ENCODE measurements at regions not wholly inside any gene's neighbourhood (a gene's known extent, or its start where the extent isn't known, plus 50 kb on each side); places are given as distances from the start of the nearest gene placed in this dataset.

GRCh38 chr4:112813790-112814189 is 176.8 kb downstream of the LARP7 start:
- TF ChIP-seq, protein P1, sequence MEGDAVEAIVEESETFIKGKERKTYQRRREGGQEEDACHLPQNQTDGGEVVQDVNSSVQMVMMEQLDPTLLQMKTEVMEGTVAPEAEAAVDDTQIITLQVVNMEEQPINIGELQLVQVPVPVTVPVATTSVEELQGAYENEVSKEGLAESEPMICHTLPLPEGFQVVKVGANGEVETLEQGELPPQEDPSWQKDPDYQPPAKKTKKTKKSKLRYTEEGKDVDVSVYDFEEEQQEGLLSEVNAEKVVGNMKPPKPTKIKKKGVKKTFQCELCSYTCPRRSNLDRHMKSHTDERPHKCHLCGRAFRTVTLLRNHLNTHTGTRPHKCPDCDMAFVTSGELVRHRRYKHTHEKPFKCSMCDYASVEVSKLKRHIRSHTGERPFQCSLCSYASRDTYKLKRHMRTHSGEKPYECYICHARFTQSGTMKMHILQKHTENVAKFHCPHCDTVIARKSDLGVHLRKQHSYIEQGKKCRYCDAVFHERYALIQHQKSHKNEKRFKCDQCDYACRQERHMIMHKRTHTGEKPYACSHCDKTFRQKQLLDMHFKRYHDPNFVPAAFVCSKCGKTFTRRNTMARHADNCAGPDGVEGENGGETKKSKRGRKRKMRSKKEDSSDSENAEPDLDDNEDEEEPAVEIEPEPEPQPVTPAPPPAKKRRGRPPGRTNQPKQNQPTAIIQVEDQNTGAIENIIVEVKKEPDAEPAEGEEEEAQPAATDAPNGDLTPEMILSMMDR (conservative IDR thresholded peaks at IDR 0.05): no peak
- no peak overlapping the region for H2AFZ ChIP-seq (ENCODE audit: low read length)

More at GRCh38 chr4:112813790-112814189, 176.8 kb downstream of the LARP7 start:
- no peaks in the 10 kb centered on the region for H3K9me3 Mint-ChIP-seq
- Histone ChIP-seq H2AK5ac (ENCODE audit: insufficient read length, low read length) (no peak overlapping the region), H3K23me2 (ENCODE audit: insufficient read length, low read depth, low read length, poor library complexity, severe bottlenecking) (peaks cover 7% of the 10 kb centered on the region), H3K4ac (ENCODE audit: low read depth, low read length) (no peak overlapping the region), H3K4me1 (ENCODE audit: insufficient read depth, low read length) (peaks cover 3% of the 10 kb centered on the region), H4K8ac (replicated peaks; ENCODE audit: insufficient read length, low read depth, low read length) (no peak overlapping the region), H3K9ac (ENCODE audit: extremely low read depth, insufficient read length, low read length) (no peak overlapping the region), H2BK20ac (ENCODE audit: low read depth, low read length, poor library complexity, severe bottlenecking) (no peak overlapping the region), H3K23ac (ENCODE audit: insufficient read length, low read depth, low read length) (no peak overlapping the region), H2BK15ac (ENCODE audit: low read depth, low read length) (no peak overlapping the region), H3K27ac (ENCODE audit: insufficient read length, low read depth, low read length) (no peak overlapping the region), H3K14ac (ENCODE audit: insufficient read depth, low read length) (no peak overlapping the region), H3K18ac (ENCODE audit: insufficient read length, low read depth, low read length) (no peak overlapping the region), H4K91ac (ENCODE audit: insufficient read length, low read depth, low read length) (no peak overlapping the region), H4K20me1 (ENCODE audit: control insufficient read depth, insufficient read depth, insufficient read length) (no peaks in the 10 kb centered on the region), H2BK120ac (ENCODE audit: low read depth, low read length, poor library complexity, severe bottlenecking) (no peak overlapping the region), H3K27me3 (ENCODE audit: insufficient read depth, low read length) (no peaks in the 10 kb centered on the region), H3K56ac (ENCODE audit: insufficient read length, low read depth, low read length) (no peak overlapping the region), H2BK5ac (ENCODE audit: insufficient read length, low read length) (no peak overlapping the region), H3K9me3 (ENCODE audit: control insufficient read depth, low read depth, low read length) (no peaks in the 10 kb centered on the region), H3K79me1 (ENCODE audit: insufficient read depth, low read depth, low read length, poor library complexity, severe bottlenecking) (no peaks in the 10 kb centered on the region), H3K4me2 (ENCODE audit: insufficient read depth, insufficient read length, low read length) (no peak overlapping the region), H3T11ph (ENCODE audit: low read length) (no peak overlapping the region), H4K5ac (ENCODE audit: insufficient read length, low read depth, low read length) (no peak overlapping the region), H3K79me2 (ENCODE audit: insufficient read depth, low read length) (no peaks in the 10 kb centered on the region), H2BK12ac (ENCODE audit: insufficient read length, low read depth, low read length) (no peak overlapping the region)
- DNase-seq: no peak
- H3K27me3 Mint-ChIP-seq (ENCODE audit: low read depth): no peaks in the 10 kb centered on the region
- H3K36me3 Mint-ChIP-seq (ENCODE audit: insufficient read depth in 1 of 3, low read depth in 3 of 3): peaks cover 5 to 36% (median 14%) of the 10 kb centered on the region in 3 experiments; a peak in 6 of 7 replicates
- H3K27ac Mint-ChIP-seq: no peak overlapping the region; a peak in 1 of 7 replicates
- no peak overlapping the region for H3K4me3 Mint-ChIP-seq
- peaks cover 19 to 20% of the 10 kb centered on the region in 2 experiments for H3K4me1 Mint-ChIP-seq
- no CpG with 5 or more reads among the region's 2 CpGs for WGBS (ENCODE audit: extremely low coverage, insufficient read length, low lambda C conversion rate)

All from H9 (cell line).